OCI-LY7 (cell line): ENCODE measurements at regions not wholly inside any gene's neighbourhood (a gene's known extent, or its start where the extent isn't known, plus 50 kb on each side); places are given as distances from the start of the nearest gene placed in this dataset.

Experiments
- BruUV-seq: library from RNA; stranded (reverse); fragments of 400-500 nt; replicated peaks from 2 replicates; lab custom pipeline; 2021; lab: Mats Ljungman, UMichigan
- CTCF ChIA-PET: fragments of 300-600 bp; sonication (Branson Sonifier 250); formaldehyde crosslinking; loops from one replicate; lab custom pipeline; 2022; ENCODE audit warnings: antibody characterized with exemption; ENCODE audit not compliant: unreplicated experiment; lab: Charles Lee
- POLR2A ChIA-PET: fragments of 300-600 bp; sonication (Branson Sonifier 250); formaldehyde crosslinking; loops from one replicate; lab custom pipeline; 2022; ENCODE audit warnings: antibody characterized with exemption; lab: Charles Lee
- DNase-seq: peaks from one replicate; pipeline ENCODE4 v3.0.0-alpha.2; 2015; ENCODE audit warnings: low spot score
- H2AFZ ChIP-seq: fragments of 200-600 bp; sonication (generic), shearing (Covaris generic); 2 replicates; pipeline ENCODE4 v1.6.1; 2014; ENCODE audit warnings: mild to moderate bottlenecking, antibody characterized with exemption, low read length, moderate library complexity
- H3K27ac ChIP-seq: fragments of 200-600 bp; sonication (generic); 2 replicates; pipeline ENCODE4 v1.5.1; 2014; ENCODE audit warnings: mixed run types, low read depth, mild to moderate bottlenecking, moderate library complexity, low read length, inconsistent platforms; ENCODE audit not compliant: poor library complexity, severe bottlenecking
- H3K36me3 ChIP-seq: fragments of 200-600 bp; sonication (generic); 2 replicates; pipeline ENCODE4 v1.6.1; 2014; ENCODE audit warnings: mild to moderate bottlenecking, antibody characterized with exemption, low read length, moderate library complexity, mixed read lengths; ENCODE audit not compliant: insufficient read depth
- H3K4me1 ChIP-seq: fragments of 200-600 bp; sonication (generic); 2 replicates; pipeline ENCODE4 v1.5.1; 2014; ENCODE audit warnings: mild to moderate bottlenecking, low read length; ENCODE audit not compliant: insufficient read depth, poor library complexity, severe bottlenecking
- H3K4me2 ChIP-seq: fragments of 200-600 bp; sonication (generic); 2 replicates; pipeline ENCODE4 v1.6.1; 2014; ENCODE audit warnings: mild to moderate bottlenecking, low read length
- H3K4me3 ChIP-seq: fragments of 200-600 bp; sonication (generic); 2 replicates; pipeline ENCODE4 v1.5.1; 2014; ENCODE audit warnings: mild to moderate bottlenecking, low read depth, low read length; ENCODE audit not compliant: poor library complexity, severe bottlenecking
- H3K79me2 ChIP-seq: fragments of 200-600 bp; sonication (generic); 2 replicates; pipeline ENCODE4 v1.6.1; 2016; ENCODE audit warnings: low read depth, mild to moderate bottlenecking, low read length, moderate library complexity, mixed read lengths; ENCODE audit not compliant: insufficient read depth
- H3K9me2 ChIP-seq: fragments of 200-600 bp; sonication (generic); 2 replicates; pipeline ENCODE4 v1.6.1; 2016; ENCODE audit warnings: mild to moderate bottlenecking, low read length, mixed read lengths; ENCODE audit not compliant: insufficient read depth
- H3K9me3 ChIP-seq: fragments of 200-600 bp; sonication (generic); 2 replicates; pipeline ENCODE4 v1.6.1; 2014; ENCODE audit warnings: mild to moderate bottlenecking, mixed run types, low read length, mixed read lengths
- H4K20me1 ChIP-seq: fragments of 200-600 bp; sonication (generic); 2 replicates; pipeline ENCODE4 v1.6.1; 2014; ENCODE audit warnings: mild to moderate bottlenecking, antibody characterized with exemption, low read length, moderate library complexity, mixed read lengths; ENCODE audit not compliant: insufficient read depth
- EZH2phosphoT487 ChIP-seq: fragments of 200-600 bp; sonication (generic); IDR thresholded peaks from 2 replicates; pipeline ENCODE4 v1.6.1; 2018; ENCODE audit warnings: low read depth, borderline replicate concordance, mild to moderate bottlenecking, mixed run types, antibody characterized with exemption, low read length, moderate library complexity, mixed read lengths
- intact Hi-C: fragments of 100-400 bp; cut with micrococcal nuclease; formaldehyde crosslinking; loops from one replicate; pipeline ENCODE4 v1.10.0; 2022; ENCODE audit not compliant: unreplicated experiment
- TF ChIP-seq, protein P1 (sequence below): fragments of 200-600 bp; sonication (generic); conservative IDR thresholded peaks from 2 replicates; pipeline ENCODE4 v1.5.1; 2014; ENCODE audit warnings: mild to moderate bottlenecking, antibody characterized with exemption, low read length, moderate library complexity, mixed read lengths

GRCh38 chr10:129045599-129045998, 421.4 kb upstream of the MGMT start:
- CTCF ChIA-PET: no interaction called here
- H4K20me1 ChIP-seq: no peaks in the 10 kb centered on the region
- H3K79me2 ChIP-seq: no peaks in the 10 kb centered on the region
- H3K4me3 ChIP-seq: no peak overlapping the region
- intact Hi-C loops: no loop called here
- H3K4me2 ChIP-seq: no peak overlapping the region
- H3K9me3 ChIP-seq: no peaks in the 10 kb centered on the region
- TF ChIP-seq EZH2phosphoT487: no peak
- TF ChIP-seq, protein P1, sequence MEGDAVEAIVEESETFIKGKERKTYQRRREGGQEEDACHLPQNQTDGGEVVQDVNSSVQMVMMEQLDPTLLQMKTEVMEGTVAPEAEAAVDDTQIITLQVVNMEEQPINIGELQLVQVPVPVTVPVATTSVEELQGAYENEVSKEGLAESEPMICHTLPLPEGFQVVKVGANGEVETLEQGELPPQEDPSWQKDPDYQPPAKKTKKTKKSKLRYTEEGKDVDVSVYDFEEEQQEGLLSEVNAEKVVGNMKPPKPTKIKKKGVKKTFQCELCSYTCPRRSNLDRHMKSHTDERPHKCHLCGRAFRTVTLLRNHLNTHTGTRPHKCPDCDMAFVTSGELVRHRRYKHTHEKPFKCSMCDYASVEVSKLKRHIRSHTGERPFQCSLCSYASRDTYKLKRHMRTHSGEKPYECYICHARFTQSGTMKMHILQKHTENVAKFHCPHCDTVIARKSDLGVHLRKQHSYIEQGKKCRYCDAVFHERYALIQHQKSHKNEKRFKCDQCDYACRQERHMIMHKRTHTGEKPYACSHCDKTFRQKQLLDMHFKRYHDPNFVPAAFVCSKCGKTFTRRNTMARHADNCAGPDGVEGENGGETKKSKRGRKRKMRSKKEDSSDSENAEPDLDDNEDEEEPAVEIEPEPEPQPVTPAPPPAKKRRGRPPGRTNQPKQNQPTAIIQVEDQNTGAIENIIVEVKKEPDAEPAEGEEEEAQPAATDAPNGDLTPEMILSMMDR: no peak
- no peak overlapping the region for H3K27ac ChIP-seq
- H2AFZ ChIP-seq: no peak overlapping the region
- no peaks in the 10 kb centered on the region for H3K9me2 ChIP-seq
- no peak for DNase-seq
- no peaks in the 10 kb centered on the region for H3K36me3 ChIP-seq
- BruUV-seq: no TSS peak
- POLR2A ChIA-PET: no interaction called here
- H3K4me1 ChIP-seq: no peaks in the 10 kb centered on the region

DNA sequence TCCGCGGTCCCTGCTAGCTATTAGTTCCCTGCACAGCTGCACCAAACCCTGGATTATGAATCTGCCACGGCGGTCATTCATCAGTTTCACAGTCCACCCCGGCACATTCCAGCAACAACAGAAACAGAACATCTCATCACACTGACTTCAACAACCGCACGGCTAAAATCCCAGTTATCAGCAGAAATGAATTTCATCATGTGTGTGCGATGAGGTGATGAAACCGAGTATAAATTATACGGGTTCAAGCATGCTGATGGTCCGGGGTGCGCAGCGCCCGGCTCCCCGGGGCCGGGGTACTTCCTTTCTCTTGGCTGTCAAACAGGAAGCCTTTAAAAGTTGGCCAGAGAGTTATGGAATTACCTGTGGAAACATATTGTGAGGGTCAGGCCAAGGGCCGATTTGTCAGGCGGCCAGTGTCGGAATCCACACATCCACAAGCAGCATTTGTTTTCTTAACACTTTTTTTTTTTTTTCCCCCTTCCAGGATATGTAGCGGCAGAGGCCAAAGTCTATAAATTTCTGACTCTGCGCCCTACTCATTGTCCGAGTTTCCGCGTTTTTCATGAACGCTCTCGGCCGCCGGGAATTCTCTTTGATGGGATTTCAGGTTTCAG, 420.9 kb upstream of the MGMT start:
- CTCF ChIA-PET: no interaction called here
- no peaks in the 10 kb centered on the region for H3K4me1 ChIP-seq
- DNase-seq: no peak

DNA sequence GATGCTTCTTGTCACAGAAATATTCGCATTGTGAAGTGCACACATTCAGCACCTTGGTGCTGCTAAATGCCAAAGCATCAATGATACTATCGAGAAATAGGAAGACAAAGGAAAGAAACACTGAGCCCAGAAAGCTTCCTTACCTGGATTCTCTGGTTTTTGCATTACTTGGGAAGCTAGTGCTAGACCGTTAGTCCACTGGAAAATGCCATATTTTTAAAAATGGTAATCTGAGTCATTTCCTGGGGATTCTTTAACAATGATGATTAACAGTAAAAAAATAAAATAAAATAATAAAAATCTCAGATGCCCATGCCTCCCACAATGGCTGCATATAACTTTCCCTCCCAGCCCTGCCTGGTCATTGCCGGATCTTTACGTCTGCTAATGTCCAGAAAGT, 420.1 kb upstream of the MGMT start:
- Histone ChIP-seq H3K4me1 (no peaks in the 10 kb centered on the region), H3K27ac (no peak overlapping the region), H3K4me3 (no peak overlapping the region), H2AFZ (no peak overlapping the region), H3K4me2 (no peak overlapping the region), H3K9me2 (no peaks in the 10 kb centered on the region), H3K79me2 (no peaks in the 10 kb centered on the region), H3K36me3 (no peaks in the 10 kb centered on the region), H3K9me3 (no peaks in the 10 kb centered on the region), H4K20me1 (no peaks in the 10 kb centered on the region)
- TF ChIP-seq, protein P1: no peak
- TF ChIP-seq EZH2phosphoT487: no peak
- ChIA-PET CTCF (no interaction called here), POLR2A (interaction anchor here (0.7 kb wide), 1 partner anchor 358 kb away, joined by 3 read pairs; no protein-coding TSS in a partner anchor)
- no peak for DNase-seq
- no TSS peak for BruUV-seq
- intact Hi-C loops: no loop called here

More for the DNA sequence above, 420.9 kb upstream of the MGMT start:
- no peak overlapping the region for H3K4me2 ChIP-seq
- no peak overlapping the region for H3K4me3 ChIP-seq
- no peaks in the 10 kb centered on the region for H4K20me1 ChIP-seq
- no peaks in the 10 kb centered on the region for H3K9me3 ChIP-seq
- no peak overlapping the region for H3K27ac ChIP-seq
- no peak overlapping the region for H2AFZ ChIP-seq
- H3K79me2 ChIP-seq: no peaks in the 10 kb centered on the region
- intact Hi-C loops: no loop called here
- POLR2A ChIA-PET: no interaction called here
- no peak for TF ChIP-seq EZH2phosphoT487
- TF ChIP-seq, protein P1: no peak
- no peaks in the 10 kb centered on the region for H3K9me2 ChIP-seq
- no peaks in the 10 kb centered on the region for H3K36me3 ChIP-seq
- BruUV-seq: no TSS peak
